SK-N-MC (cell line): ENCODE measurements at regions not wholly inside any gene's neighbourhood (a gene's known extent, or its start where the extent isn't known, plus 50 kb on each side); places are given as distances from the start of the nearest gene placed in this dataset.

Experiments used
- EZH2 ChIP-seq: fragments of 200-600 bp; sonication (generic); IDR thresholded peaks from one replicate; pipeline ENCODE4 v1.6.1; 2017; ENCODE audit warnings: antibody characterized with exemption
- POLR2AphosphoS5 ChIP-seq: IDR thresholded peaks from 2 replicates; pipeline ENCODE4 v1.6.1; 2012; ENCODE audit warnings: mild to moderate bottlenecking, low read depth, low read length, borderline replicate concordance

DNA sequence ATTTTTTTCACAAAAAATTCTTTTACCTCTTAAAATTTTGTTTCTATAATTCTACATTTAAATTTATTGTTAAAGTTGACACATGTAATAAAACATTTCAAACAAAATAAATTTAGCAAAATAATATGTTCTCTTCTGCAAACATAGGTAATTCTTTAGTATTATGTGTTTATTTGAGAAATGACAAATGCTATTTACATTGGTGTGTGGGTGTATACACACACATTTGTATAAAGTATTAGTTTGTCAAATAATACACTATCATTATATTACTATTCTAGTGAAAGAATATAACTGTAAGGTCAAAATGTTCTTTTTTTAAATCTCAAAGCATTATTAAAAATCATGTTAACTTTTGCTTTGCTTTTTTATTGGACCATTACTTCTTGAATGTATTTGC lies 1370.6 kb downstream of the SI start:
- TF ChIP-seq EZH2 (no peak), POLR2AphosphoS5 (no peak)
